Panc1 (cell line): ENCODE measurements at regions not wholly inside any gene's neighbourhood (a gene's known extent, or its start where the extent isn't known, plus 50 kb on each side); places are given as distances from the start of the nearest gene placed in this dataset.

Source experiments
- POLR2AphosphoS5 ChIP-seq: IDR thresholded peaks from 2 replicates; pipeline ENCODE4 v1.6.1; 2012; ENCODE audit warnings: mild to moderate bottlenecking, low read depth, low read length, moderate library complexity
- SIN3A ChIP-seq: IDR thresholded peaks from 2 replicates; pipeline ENCODE4 v1.6.1; 2012; ENCODE audit warnings: low read depth, mild to moderate bottlenecking, low read length, moderate library complexity, borderline replicate concordance; ENCODE audit not compliant: insufficient read depth
- TF ChIP-seq, protein P1 (sequence below): fragments of 450-650 bp; IDR thresholded peaks from 2 replicates; pipeline ENCODE4 v1.5.1; 2017; ENCODE audit warnings: mild to moderate bottlenecking
- TF ChIP-seq, protein P2 (sequence below), 2 experiments: IDR thresholded peaks; 2 replicates each; pipeline ENCODE4 v1.6.1; 2011 to 2012; ENCODE audit warnings: low read depth in 2 of 2, control low read depth in 1 of 2, low read length in 1 of 2, mild to moderate bottlenecking in 1 of 2, moderate library complexity in 1 of 2; ENCODE audit not compliant: insufficient read depth in 1 of 2

DNA sequence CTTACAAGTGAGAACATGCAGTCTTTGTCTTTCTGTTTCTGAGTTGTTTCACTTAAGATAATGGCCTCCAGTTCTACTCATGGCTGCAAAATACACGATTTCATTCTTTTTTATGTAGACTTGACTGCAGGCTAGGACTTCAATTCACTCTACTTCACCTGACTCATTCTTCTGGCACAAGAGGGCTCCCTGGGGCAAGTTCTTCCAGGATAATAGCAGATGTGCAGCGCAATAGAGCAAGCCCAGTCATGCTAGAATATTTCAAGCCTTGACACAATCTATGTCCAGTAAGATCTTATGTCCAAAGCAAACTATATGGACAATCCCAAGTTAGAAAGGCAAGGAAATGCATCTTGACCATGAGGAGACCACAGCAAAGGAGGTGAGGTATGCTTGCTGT is 211.7 kb upstream of the GADL1 start:
- TF ChIP-seq, protein P1, sequence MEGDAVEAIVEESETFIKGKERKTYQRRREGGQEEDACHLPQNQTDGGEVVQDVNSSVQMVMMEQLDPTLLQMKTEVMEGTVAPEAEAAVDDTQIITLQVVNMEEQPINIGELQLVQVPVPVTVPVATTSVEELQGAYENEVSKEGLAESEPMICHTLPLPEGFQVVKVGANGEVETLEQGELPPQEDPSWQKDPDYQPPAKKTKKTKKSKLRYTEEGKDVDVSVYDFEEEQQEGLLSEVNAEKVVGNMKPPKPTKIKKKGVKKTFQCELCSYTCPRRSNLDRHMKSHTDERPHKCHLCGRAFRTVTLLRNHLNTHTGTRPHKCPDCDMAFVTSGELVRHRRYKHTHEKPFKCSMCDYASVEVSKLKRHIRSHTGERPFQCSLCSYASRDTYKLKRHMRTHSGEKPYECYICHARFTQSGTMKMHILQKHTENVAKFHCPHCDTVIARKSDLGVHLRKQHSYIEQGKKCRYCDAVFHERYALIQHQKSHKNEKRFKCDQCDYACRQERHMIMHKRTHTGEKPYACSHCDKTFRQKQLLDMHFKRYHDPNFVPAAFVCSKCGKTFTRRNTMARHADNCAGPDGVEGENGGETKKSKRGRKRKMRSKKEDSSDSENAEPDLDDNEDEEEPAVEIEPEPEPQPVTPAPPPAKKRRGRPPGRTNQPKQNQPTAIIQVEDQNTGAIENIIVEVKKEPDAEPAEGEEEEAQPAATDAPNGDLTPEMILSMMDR, result no peak
- TF ChIP-seq, protein P2, sequence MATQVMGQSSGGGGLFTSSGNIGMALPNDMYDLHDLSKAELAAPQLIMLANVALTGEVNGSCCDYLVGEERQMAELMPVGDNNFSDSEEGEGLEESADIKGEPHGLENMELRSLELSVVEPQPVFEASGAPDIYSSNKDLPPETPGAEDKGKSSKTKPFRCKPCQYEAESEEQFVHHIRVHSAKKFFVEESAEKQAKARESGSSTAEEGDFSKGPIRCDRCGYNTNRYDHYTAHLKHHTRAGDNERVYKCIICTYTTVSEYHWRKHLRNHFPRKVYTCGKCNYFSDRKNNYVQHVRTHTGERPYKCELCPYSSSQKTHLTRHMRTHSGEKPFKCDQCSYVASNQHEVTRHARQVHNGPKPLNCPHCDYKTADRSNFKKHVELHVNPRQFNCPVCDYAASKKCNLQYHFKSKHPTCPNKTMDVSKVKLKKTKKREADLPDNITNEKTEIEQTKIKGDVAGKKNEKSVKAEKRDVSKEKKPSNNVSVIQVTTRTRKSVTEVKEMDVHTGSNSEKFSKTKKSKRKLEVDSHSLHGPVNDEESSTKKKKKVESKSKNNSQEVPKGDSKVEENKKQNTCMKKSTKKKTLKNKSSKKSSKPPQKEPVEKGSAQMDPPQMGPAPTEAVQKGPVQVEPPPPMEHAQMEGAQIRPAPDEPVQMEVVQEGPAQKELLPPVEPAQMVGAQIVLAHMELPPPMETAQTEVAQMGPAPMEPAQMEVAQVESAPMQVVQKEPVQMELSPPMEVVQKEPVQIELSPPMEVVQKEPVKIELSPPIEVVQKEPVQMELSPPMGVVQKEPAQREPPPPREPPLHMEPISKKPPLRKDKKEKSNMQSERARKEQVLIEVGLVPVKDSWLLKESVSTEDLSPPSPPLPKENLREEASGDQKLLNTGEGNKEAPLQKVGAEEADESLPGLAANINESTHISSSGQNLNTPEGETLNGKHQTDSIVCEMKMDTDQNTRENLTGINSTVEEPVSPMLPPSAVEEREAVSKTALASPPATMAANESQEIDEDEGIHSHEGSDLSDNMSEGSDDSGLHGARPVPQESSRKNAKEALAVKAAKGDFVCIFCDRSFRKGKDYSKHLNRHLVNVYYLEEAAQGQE (IDR thresholded peaks at IDR 0.05; ENCODE audit: insufficient read depth in 1 of 2, low read depth in 2 of 2, low read length in 1 of 2), result no peak
- TF ChIP-seq POLR2AphosphoS5 (no peak), SIN3A (no peak)
